Sigmoid colon (tissue), 6 donors: ENCODE measurements at regions not wholly inside any gene's neighbourhood (a gene's known extent, or its start where the extent isn't known, plus 50 kb on each side); places are given as distances from the start of the nearest gene placed in this dataset.

Experiments
- DNase-seq: peaks from one replicate; pipeline ENCODE4 v3.0.0-alpha.2; 2019
- H3K27ac ChIP-seq, 4 donors: fragments of 200-600 bp; sonication (generic); one replicate each; pipeline ENCODE4 v1.5.1; 2016 to 2019; ENCODE audit warnings: mild to moderate bottlenecking in 1 of 4
- H3K27me3 ChIP-seq, 3 donors: fragments of 200-600 bp; sonication (generic); one replicate each; pipeline ENCODE4 v1.5.1; 2019; ENCODE audit warnings: mild to moderate bottlenecking in 1 of 3
- H3K36me3 ChIP-seq, 4 donors: fragments of 200-600 bp; sonication (generic); one replicate each; pipeline ENCODE4 v1.5.1; 2016 to 2019
- H3K4me1 ChIP-seq, 4 donors: fragments of 200-600 bp; sonication (generic); one replicate each; pipeline ENCODE4 v1.5.1; 2017 to 2019
- H3K4me3 ChIP-seq, 4 donors: fragments of 200-600 bp; sonication (generic); one replicate each; pipeline ENCODE4 v1.5.1; 2017 to 2019; ENCODE audit warnings: mild to moderate bottlenecking in 2 of 4, moderate library complexity in 1 of 4
- H3K9me3 ChIP-seq, 4 donors: fragments of 200-600 bp in 3 of 4; sonication (generic) in 3 of 4; one replicate each; pipeline versions ENCODE4 v1.5.1 to v1.6.1; 2013 to 2019
- CTCF ChIP-seq, 4 experiments: fragments of 450-650 bp in 3 of 4; fragments of 200-600 bp in 1 of 4; IDR thresholded peaks; one replicate each; pipeline ENCODE4 v1.5.1; 2016 to 2019; ENCODE audit warnings: antibody characterized with exemption in 4 of 4, mild to moderate bottlenecking in 3 of 4, moderate library complexity in 2 of 4
- EP300 ChIP-seq, 4 donors: sonication (generic); formaldehyde crosslinking; IDR thresholded peaks; one replicate each; pipeline ENCODE4 v1.6.1; 2017; ENCODE audit warnings: antibody characterized with exemption in 4 of 4
- POLR2A ChIP-seq, 2 donors: fragments of 450-650 bp; IDR thresholded peaks; one replicate each; pipeline ENCODE4 v1.6.1; 2016; ENCODE audit warnings: antibody characterized with exemption in 2 of 2, mild to moderate bottlenecking in 2 of 2, moderate library complexity in 2 of 2
- POLR2AphosphoS5 ChIP-seq, 4 donors: sonication (generic); formaldehyde crosslinking; IDR thresholded peaks; one replicate each; pipeline ENCODE4 v1.6.1; 2017; ENCODE audit warnings: antibody characterized with exemption in 4 of 4
- WGBS, 2 donors: extraction: QIAGEN DNeasy Blood & Tissue Kit; methylation state at CpG; one replicate each; pipeline ENCODE4 v1.1.7; 2013; 5-methylcytosine and 5-hydroxymethylcytosine counted together
- intact Hi-C: fragments of 100-400 bp; cut with DNase I; formaldehyde crosslinking; loops from one replicate; pipeline ENCODE4 v1.15.1; 2023
- donor health status: healthy with polysubstance abuse.
- donor health status: healthy.

GRCh38 chr1:36693603-36694002, 210.9 kb upstream of the CSF3R start:
- peaks cover 0 to 47% (median 13%) of the 10 kb centered on the region in 3 donors for H3K27me3 ChIP-seq
- H3K4me3 ChIP-seq, result no peak overlapping the region
- intact Hi-C loops, result no loop called here
- WGBS, 2 donors, result 74 to 81% methylated on average over 11 of the region's 11 CpGs
- TF ChIP-seq POLR2AphosphoS5 (IDR thresholded peaks at IDR 0.05) (no peak), EP300 (IDR thresholded peaks at IDR 0.05) (no peak), POLR2A (IDR thresholded peaks at IDR 0.05) (no peak), CTCF (IDR thresholded peaks at IDR 0.05) (no peak)
- no peak overlapping the region for H3K27ac ChIP-seq
- no peaks in the 10 kb centered on the region for H3K9me3 ChIP-seq
- no peaks in the 10 kb centered on the region for H3K36me3 ChIP-seq
- no peak for DNase-seq
- no peaks in the 10 kb centered on the region for H3K4me1 ChIP-seq

GRCh38 chr1:36693161-36693525, 210.4 kb upstream of the CSF3R start:
- no peak for DNase-seq
- no peaks in the 10 kb centered on the region for H3K4me1 ChIP-seq
- no peak overlapping the region for H3K4me3 ChIP-seq
- H3K9me3 ChIP-seq, result no peaks in the 10 kb centered on the region
- intact Hi-C loops, result no loop called here
- no peak overlapping the region for H3K27ac ChIP-seq
- 54 to 55% methylated on average over 6 of the region's 6 CpGs for WGBS, 2 donors
- peaks cover 0 to 44% (median 13%) of the 10 kb centered on the region in 3 donors for H3K27me3 ChIP-seq
- no peaks in the 10 kb centered on the region for H3K36me3 ChIP-seq
- TF ChIP-seq EP300 (IDR thresholded peaks at IDR 0.05) (no peak), POLR2A (IDR thresholded peaks at IDR 0.05) (no peak), CTCF (IDR thresholded peaks at IDR 0.05) (no peak), POLR2AphosphoS5 (IDR thresholded peaks at IDR 0.05) (no peak)

- no peak overlapping the region for H3K27ac ChIP-seq
- H3K4me3 ChIP-seq, result no peak overlapping the region
- no peak for TF ChIP-seq CTCF (IDR thresholded peaks at IDR 0.05)
- TF ChIP-seq POLR2A (IDR thresholded peaks at IDR 0.05), result no peak
- no peak for TF ChIP-seq POLR2AphosphoS5 (IDR thresholded peaks at IDR 0.05)
- TF ChIP-seq EP300 (IDR thresholded peaks at IDR 0.05), result no peak
- intact Hi-C loops, result no loop called here
- DNase-seq, result no peak
- 72 to 83% methylated on average over 10 of the region's 10 CpGs for WGBS, 2 donors
- no peaks in the 10 kb centered on the region for H3K4me1 ChIP-seq
- H3K27me3 ChIP-seq, result peaks cover 0 to 49% (median 13%) of the 10 kb centered on the region in 3 donors
- H3K9me3 ChIP-seq, result no peaks in the 10 kb centered on the region
- no peaks in the 10 kb centered on the region for H3K36me3 ChIP-seq
Measured at GRCh38 chr1:36692465-36693160, 209.9 kb upstream of the CSF3R start.

- H3K27ac ChIP-seq, result no peak overlapping the region
- TF ChIP-seq EP300 (IDR thresholded peaks at IDR 0.05), result no peak
- no peak for TF ChIP-seq POLR2A (IDR thresholded peaks at IDR 0.05)
- no peak for TF ChIP-seq POLR2AphosphoS5 (IDR thresholded peaks at IDR 0.05)
- no peak for TF ChIP-seq CTCF (IDR thresholded peaks at IDR 0.05)
- WGBS, 2 donors, result 49 to 73% methylated on average over 3 of the region's 3 CpGs
- H3K36me3 ChIP-seq, result no peaks in the 10 kb centered on the region
- H3K4me3 ChIP-seq, result no peak overlapping the region
- no peak for DNase-seq
- H3K27me3 ChIP-seq, result peaks cover 0 to 61% (median 22%) of the 10 kb centered on the region in 3 donors
- H3K4me1 ChIP-seq, result no peaks in the 10 kb centered on the region
- intact Hi-C loops, result no loop called here
- no peaks in the 10 kb centered on the region for H3K9me3 ChIP-seq
Measured at GRCh38 chr1:36691374-36691773, 208.7 kb upstream of the CSF3R start.

GRCh38 chr1:36689992-36690391, 207.3 kb upstream of the CSF3R start:
- TF ChIP-seq POLR2A (IDR thresholded peaks at IDR 0.05) (no peak), CTCF (IDR thresholded peaks at IDR 0.05) (no peak), EP300 (IDR thresholded peaks at IDR 0.05) (no peak), POLR2AphosphoS5 (IDR thresholded peaks at IDR 0.05) (no peak)
- no peak for DNase-seq
- Histone ChIP-seq H3K27ac (no peak overlapping the region), H3K9me3 (no peaks in the 10 kb centered on the region), H3K27me3 (peaks cover 0 to 53% (median 21%) of the 10 kb centered on the region in 3 donors), H3K36me3 (no peaks in the 10 kb centered on the region), H3K4me1 (no peaks in the 10 kb centered on the region), H3K4me3 (no peak overlapping the region)
- 54 to 68% methylated on average over 3 of the region's 3 CpGs for WGBS, 2 donors
- intact Hi-C loops, result no loop called here
